VCaP (cell line): ENCODE measurements at regions not wholly inside any gene's neighbourhood (a gene's known extent, or its start where the extent isn't known, plus 50 kb on each side); places are given as distances from the start of the nearest gene placed in this dataset.
A peak's percentile ranks its signal among the peaks of the same experiment; 100 is the strongest.

Experiments
- H3K27ac ChIP-seq: fragments of 450-650 bp; 2 replicates; pipeline ENCODE4 v1.5.1; 2017
- CTCF ChIP-seq: fragments of 450-650 bp; conservative IDR thresholded peaks from 2 replicates; pipeline ENCODE4 v1.5.1; 2017; ENCODE audit warnings: mild to moderate bottlenecking, moderate library complexity

- TF ChIP-seq CTCF: no peak
- H3K27ac ChIP-seq: peak overlapping the region; percentile 52
Measured at GRCh38 chr22:26797910-26798309, 140.5 kb downstream of the MIAT start.

GRCh38 chr22:26798462-26799065, 141.2 kb downstream of the MIAT start:
- no peak for TF ChIP-seq CTCF
- H3K27ac ChIP-seq: peak overlapping the region; percentile 52

- no peak for TF ChIP-seq CTCF
- no peak overlapping the region for H3K27ac ChIP-seq
Measured at GRCh38 chr22:26800858-26801257, 143.5 kb downstream of the MIAT start.

- no peak for TF ChIP-seq CTCF
- no peak overlapping the region for H3K27ac ChIP-seq
Measured at GRCh38 chr22:26801449-26801848, 144.1 kb downstream of the MIAT start.

- no peak overlapping the region for H3K27ac ChIP-seq
- TF ChIP-seq CTCF: no peak
Measured at GRCh38 chr22:26804315-26804714, 146.9 kb downstream of the MIAT start.

- H3K27ac ChIP-seq: no peak overlapping the region
- TF ChIP-seq CTCF: no peak
Measured at GRCh38 chr22:26804911-26805539, 147.6 kb downstream of the MIAT start.

- TF ChIP-seq CTCF: no peak
- H3K27ac ChIP-seq: no peak overlapping the region
Measured at GRCh38 chr22:26806445-26807175, 149.2 kb downstream of the MIAT start.
